ENCODE measurements at regions not wholly inside any gene's neighbourhood (a gene's known extent, or its start where the extent isn't known, plus 50 kb on each side); places are given as distances from the start of the nearest gene placed in this dataset.

- TF ChIP-seq POLR2A (IDR thresholded peaks at IDR 0.05), result no peak
- TF ChIP-seq CTCF (IDR thresholded peaks at IDR 0.05), result no peak
These were observed 1455.6 kb downstream of the BRINP3 start for GRCh38 chr1:189022015-189022414.

Data from body of pancreas (tissue), 4 donors.